HG02678 (cell line): ENCODE measurements at regions not wholly inside any gene's neighbourhood (a gene's known extent, or its start where the extent isn't known, plus 50 kb on each side); places are given as distances from the start of the nearest gene placed in this dataset.
"Not testable (repeated sequence)": the region's sequence is repeated elsewhere in the genome, so short reads cannot be mapped to it uniquely, and the experiment has no call there.

Experiments
- ATAC-seq: cut with Tn5 transposase; IDR thresholded peaks from one replicate; pipeline ENCODE4 v1.9.1; 2021; ENCODE audit warnings: mild to moderate bottlenecking, moderate library complexity; ENCODE audit not compliant: unreplicated experiment

DNA sequence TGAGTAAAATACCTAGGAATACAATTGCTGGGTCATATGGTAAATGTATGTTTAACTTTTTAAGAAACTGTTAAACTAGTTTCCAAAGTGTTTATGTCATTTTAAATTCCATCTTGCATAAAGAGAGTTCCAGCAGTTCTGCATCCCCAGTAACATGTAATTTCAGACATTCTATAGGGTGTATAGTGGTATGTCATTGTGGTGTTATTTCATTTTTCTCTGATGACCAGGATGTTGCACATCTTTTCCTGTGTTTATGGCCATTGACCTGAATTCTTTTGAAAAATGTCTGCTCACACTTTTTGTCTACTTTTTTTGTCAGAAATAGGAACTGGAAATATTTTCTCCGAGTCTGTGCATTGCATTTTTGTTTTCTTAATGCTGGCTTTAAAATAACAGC is 128.9 kb downstream of the TMEM200A start:
- ATAC-seq, result no peak

DNA sequence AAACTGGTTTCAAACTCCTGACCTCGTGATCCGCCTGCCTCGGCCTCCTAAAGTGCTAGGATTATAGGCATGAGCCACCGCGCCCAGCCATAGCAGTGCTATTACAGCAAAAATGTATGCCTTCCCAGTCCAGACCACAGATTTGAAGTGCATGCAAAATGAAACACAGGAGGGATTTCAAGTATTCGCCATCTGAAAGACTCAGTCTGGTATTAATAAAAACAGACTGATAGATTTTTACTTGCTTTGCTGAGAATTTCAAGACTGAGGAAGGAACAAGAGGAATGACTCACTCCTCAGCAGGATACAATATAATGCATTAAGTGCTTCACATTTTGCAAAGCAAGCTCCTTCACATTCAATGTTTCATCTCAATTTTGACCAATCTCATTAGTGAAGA is 134.9 kb downstream of the TMEM200A start:
- ATAC-seq, result no peak

DNA sequence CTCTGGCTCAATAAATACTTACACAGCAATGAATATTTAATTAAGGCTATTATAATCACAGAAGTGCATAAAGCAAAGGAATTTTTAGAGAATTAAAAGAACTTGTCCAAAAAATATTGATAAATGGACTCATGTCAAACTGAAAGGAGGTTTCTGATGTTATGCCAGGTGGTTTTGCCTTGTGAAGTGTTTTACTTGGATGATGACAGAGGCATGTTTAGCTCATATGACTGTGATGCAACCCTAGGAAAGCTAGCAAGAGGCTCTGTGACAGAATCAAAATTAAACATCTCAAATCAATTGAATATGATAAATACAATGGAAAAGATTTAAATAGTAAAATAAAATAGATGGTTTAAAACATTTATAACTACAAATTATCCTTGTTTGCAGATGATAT is 137.3 kb downstream of the TMEM200A start:
- ATAC-seq, result no peak

DNA sequence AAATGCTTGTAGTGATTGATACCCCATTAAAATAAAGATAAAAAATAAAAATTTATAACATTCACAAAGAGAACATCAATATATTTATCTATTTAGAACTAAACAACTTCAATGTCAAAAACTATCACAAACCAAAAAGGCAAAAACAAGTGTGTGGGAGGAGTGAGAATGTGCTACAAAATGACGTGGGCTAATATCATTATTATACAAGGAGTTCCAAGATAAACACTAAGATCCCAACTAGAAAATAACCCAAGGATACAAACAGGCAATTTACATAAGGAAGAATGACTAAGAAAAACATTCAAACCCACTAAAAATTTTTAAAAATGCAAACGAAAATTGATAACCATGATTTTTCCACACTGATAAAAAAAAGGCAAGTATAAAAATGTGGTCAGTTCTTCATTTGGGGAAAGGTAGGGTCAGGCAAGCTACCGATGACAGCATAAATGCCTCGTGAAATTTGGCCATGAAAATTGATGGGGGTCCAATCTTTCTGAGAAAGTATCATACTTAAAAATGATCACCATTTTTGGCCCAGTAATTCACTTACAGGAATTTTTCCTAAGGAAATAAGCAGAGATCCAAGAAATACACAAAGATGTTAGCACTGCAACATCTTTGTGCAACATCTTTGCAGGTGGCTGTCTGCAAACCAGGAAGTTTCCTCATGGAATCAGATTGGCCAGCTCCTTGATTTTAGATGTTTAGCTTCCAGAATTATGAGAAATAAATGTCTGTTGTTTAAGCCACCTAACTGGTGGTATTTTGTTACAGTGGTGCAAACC is 140.2 kb downstream of the TMEM200A start:
- ATAC-seq, result no peak

DNA sequence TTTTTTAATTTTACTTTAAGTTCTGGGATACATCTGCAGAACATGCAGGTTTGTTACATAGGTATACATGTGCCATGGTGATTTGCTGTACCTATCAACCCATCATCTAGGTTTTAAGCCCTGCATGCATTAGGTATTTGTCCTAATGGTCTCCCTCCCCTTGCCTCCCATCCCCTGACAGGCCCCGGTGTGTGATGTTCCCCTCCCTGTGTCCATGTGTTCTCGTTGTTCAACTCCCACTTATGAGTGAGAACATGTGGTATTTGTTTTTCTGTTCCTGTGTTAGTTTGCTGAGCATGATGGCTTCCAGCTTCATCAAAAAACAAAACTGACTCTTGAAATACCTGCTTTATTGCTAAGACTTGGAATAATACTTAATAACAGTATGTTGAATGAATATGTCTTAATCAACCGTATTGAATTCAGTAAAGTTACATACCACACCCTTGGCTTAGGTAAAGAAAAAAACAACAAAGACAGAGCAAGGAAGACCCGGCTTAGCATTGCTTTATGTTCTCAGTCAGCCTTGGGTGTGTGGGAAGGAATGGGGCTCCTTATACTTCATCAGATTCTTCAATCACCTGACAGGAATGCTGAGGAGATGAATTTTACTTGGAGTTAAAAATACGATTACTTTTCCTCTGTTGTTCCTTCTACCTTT is 141.3 kb downstream of the TMEM200A start:
- not testable (repeated sequence) for ATAC-seq

DNA sequence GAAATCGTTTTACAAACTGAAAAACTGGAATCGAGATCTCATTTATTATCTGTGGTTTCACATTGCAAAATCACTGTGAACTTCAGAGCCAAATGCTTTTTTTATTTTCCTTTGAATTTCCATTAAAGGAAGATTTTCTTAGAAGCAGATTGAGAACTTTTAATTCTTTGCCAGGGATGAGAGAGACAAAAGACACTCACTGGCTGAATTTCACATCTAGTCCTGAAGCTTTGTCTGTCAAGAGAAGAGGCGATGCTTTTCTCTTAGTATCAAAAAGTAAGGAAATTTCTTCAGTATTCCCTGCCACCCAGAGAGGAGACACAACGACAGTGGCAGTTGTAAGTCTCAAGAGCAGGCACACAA is 141.8 kb downstream of the TMEM200A start:
- ATAC-seq, result no peak

DNA sequence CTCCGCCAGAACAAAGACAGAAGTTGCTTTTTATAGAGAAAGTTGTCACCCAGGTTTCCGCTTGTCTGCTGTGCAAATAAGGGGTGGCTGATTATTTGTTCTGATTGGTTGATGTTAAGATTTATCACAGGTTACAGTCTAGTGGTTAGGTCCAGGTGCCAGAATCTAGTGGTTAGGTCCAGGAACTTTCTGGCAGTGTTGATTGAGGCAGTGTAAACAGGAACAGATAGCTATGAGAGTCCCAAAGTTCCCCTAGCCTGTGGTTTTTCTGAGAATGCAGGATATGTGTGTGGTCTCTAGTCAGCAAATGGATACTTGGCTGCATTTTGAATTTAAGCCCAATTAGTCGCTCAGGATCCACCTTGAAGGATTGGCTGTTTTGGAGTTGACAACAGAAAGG is 148.0 kb downstream of the TMEM200A start:
- peak; percentile 68 for ATAC-seq

DNA sequence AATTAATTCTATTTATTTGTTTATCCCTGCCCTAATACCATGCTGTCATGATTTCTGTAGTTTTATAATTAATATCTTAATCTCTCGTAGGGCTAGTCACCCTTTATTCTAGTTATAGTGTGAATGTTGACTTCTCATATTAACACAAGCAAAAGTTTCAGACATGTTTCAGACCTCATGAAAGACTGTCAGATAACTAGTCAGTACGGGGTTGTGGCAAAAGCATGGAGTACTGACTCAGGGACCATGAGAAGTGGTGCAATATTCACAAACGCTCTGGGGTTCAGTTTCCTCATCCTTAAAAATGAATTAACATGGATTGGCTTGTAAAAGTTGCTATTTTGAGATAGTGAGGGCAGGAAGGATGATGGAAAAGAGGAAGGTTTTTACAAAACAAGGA is 148.9 kb downstream of the TMEM200A start:
- ATAC-seq, result no peak

DNA sequence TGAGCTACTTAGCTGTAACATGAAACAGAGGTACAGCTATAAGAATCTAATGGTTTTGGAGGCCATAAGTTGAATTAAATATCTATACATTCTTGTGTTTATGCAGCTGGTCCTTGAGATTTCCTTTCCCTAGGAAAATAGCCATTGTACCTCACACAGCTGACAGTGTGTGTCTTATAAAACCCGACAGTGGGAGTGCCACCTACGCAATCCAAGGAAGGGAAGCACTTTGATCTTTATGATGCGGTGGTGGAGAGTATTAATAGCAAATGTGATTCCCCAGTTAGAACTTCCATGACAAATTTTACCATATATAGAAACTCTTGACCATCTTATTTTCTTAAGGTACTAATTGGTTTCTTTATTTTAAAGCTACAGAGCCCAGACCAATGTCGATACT is 149.5 kb downstream of the TMEM200A start:
- no peak for ATAC-seq

DNA sequence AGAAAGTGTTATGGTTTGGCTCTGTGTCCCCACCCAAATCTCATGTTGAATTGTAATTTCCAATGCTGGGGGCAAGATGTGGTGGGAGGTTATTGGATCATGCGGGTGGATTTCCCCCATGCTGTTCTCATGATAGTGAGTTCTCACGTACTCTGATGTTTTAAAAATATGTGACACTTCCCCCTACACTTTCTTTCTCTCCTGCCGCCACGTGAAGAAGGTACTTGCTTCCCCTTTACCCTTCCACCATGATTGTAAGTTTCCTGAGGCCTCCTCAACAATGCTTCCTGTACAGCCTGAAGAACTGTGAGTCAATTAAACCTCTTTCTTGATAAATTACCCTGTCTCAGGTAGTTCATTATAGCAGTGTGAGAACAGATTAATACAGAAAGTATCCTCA is 150.8 kb downstream of the TMEM200A start:
- no peak for ATAC-seq

DNA sequence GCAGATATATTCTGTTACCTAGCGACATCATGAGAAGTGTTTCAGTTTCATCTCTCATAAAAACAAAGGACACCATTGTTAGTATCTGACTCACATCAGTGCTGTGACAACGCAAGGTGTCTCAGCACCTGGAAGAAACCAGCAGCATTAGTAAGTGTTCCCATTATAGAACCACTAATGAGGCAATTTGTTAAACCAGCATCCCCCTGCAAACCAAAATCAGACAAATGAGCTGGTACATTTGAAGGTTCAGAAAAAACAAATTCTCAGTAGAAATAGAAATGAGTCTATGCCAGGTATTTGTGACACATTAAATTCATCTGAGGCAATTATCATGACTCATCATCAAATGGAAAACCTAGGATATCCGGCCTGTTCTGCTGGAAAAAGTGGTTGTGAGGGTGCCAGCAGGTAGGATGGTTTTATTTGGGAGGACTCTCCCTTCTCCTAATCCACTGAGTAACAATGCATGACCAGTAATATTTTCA is 151.7 kb downstream of the TMEM200A start:
- ATAC-seq, result peak; percentile 82

DNA sequence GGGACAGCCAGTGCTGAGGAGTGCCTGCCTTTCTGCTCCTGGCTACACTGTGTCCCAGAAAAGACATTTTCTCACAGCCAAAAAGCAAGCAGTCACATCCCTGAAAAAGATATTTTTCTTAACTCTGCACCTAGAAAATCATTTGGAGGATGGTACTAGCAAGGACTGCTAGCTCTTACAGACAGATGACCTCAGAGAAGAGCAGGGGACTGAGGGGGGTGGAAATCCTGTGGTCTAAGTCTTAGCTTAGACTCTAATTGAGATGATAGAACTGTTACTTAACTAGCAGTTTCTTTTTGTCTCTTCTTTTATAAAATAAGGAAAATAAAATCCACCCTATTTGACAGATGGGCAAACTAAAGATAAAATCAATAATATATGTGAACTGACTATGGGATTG is 152.8 kb downstream of the TMEM200A start:
- no peak for ATAC-seq

DNA sequence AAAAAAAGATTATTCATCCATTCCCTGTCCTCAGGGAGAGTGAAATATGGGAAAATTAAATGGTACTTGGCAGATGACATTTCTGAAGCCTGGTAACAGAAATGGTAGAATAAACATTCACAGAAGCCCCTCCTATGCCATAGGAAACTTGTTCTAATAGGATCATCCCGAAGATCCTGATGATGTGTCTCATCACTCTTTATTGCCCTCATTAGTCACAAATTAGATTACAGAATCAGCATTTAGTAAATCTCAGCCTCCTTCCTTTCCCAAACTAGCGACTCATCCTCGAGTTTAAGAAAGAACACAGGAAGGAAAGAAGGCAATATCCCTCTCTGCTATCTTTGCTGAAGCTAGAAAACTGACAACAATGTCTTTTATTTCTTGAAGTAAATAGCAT is 154.4 kb downstream of the TMEM200A start:
- ATAC-seq, result no peak

DNA sequence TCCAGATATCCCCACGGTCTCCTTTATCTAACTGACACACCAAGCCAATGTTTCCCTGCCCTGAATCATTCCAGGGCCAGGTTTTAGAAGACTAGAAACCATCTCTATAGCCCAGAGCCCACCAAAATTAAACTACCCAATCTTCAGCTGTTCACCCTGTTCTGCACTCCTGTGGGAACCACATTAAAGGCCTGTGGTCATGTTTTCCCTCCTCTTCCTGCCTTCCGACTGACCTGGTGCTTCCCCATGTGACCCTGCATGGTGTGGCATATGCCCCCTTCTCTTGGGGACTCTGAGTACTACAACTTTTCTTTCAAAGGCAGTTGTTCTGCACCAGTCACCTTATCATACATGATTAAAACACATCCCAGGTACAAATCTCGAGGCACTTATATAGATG is 155.0 kb downstream of the TMEM200A start:
- no peak for ATAC-seq

DNA sequence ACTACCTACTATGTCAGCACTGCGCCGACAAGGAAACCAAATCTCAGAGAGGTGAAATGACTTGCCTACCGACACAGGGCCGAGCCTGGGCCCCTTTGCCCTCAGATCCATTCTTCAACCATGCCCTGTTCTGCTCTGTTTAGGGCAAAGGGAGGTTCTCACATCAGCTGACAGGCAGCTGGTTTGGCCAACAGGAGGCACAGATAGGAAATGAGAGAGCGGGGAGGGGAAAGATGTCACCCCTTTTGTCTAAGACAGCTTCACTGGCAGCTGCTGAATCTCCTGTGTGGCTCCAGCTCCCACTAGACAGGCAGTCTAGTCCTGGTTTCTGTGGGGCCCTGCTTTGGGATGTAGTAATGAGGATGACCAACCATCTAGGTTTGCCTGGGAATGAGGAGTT is 158.7 kb downstream of the TMEM200A start:
- ATAC-seq, result peak; percentile 46

DNA sequence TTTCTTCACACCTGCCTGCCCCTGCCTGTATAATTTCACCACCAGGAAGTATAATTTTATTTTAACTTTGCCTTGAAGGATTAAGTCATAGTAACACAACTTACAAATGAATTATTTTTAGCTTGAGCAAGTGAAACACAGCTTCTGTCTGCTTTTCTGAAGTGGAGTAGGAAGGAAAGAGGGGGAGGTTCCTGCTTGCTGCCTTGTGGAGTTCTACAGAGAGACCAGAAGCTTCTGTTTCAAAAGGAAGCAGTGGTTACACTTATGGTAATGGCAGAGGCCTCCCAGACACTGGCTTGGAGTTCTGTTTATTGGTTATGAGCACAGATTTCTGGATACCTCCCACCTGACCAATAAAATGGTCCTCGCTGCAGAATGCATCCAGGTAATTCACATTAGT is 159.6 kb downstream of the TMEM200A start:
- ATAC-seq, result peak; percentile 64

DNA sequence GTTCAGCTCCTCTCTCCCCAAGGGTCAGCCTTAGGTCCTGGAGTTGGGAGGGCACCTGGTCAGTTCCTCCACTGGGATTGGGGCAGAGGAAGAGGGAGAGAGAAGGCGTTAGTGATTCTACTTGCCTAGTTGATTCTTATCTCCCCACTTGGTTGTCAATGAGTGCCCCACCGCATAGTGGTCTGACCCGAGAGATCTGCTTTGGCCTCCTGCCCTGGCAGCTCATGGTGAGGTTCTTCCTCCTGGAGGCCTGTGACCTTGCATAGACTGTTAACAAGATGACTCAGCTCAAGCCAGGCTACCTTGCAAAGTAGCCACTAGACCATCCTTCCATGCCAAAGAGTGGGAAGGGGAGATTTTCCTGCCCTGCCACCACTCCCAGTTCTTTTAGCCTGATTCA is 160.6 kb downstream of the TMEM200A start:
- ATAC-seq, result no peak

DNA sequence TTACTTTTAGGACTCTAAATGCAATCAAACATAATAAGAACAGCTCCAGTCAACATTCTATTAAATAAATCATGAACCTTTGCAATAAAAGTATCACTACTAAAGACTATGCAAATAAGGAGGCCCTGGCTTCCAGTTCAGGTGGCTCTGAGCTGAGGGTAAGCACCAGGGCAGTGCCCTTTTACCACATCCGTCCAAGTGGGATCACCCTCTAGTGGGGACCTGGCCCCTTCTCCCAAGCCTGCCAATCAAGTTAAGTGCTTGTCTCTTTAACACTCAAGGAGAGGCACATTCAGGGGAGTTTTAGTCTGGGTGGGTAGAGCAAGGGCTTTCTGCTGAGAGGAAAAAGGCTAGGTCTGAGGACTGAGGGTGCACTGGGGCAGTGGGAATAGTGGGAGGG is 161.4 kb downstream of the TMEM200A start:
- no peak for ATAC-seq

DNA sequence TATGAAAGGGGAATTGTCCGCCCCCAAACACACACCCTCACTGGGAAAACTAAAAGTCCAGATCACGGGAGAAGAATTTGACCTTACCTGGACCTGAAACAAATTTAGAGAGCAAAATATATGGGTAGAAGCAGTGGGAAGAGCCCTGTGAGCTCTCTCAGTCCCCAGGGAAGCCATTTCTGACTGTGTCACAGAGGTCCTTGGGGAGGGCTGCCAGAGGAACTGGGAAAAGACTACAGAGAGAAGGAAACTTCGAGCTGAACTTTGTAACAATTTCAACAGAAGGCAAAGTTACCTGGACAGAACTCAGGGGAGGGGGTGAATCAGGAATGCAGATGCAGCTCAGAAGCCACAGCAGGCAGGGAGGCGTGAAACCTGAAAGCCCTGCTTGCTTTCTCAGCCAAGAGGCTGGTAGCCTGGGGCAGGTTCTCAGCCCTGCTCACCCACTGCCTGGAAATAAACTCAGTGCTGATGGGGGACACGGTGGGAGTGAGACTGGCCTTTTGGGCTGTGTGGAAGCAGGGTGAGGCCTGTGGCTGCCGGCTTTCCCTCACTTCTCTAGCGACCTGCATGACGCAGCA is 163.8 kb downstream of the TMEM200A start:
- ATAC-seq, result no peak

DNA sequence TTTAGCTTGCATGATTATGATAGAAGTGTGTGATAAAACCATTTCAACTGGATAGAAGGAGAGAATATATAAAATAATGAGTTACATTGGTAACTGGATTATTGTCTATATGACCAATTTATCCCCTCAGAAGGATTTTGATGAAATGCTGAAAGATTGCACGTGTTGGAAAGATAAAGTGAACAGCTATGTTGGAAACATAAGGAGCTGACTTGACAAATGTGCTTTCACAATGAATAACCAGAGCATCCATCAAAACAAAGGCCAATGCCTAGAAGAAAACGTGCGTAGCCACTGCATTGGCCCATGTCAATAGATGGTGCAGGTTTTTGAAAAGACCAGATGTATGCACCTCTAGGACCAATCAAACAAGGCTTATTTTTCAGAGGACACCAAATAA is 168.8 kb downstream of the TMEM200A start:
- ATAC-seq, result no peak

DNA sequence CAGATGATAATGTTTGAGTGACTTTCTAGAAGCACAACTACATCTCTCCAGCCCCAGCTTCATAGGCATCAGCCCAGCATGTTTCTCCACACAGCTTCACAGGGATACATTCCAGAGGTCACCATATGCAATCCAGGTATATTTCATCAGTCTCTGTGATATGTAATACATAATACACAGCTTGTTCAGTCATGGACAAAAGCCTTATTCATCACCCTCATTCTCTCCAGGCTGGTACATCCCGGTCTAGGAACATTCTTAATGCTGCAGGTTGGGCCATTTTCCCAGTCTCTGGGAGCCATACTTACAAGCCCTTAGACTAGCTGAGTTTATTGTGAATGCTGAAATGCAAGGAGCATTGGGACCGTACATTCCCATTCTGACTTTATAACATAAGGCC is 169.4 kb downstream of the TMEM200A start:
- ATAC-seq, result no peak

DNA sequence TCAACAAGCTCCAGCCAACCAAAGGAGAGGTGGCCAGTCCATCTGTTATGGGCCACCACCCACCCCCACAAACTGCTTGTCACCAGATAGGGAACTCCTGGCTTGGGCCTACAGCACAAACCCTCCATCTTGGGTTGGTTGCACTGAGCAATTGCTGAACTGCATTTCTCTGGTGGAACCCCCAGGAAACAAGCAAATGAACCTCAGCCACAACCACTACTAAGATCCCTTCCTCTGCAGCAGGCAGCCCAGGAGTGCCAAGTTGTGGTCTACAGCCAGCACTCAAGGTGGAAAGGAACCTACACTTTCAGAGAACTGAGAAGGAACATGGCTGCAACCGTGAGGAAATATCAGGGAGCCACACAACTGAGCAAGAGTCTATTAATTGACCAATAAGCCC is 171.6 kb downstream of the TMEM200A start:
- no peak for ATAC-seq
